Right hindlimb (tissue), 1 donor: ENCODE measurements at regions not wholly inside any gene's neighbourhood (a gene's known extent, or its start where the extent isn't known, plus 50 kb on each side); places are given as distances from the start of the nearest gene placed in this dataset.
"Not testable (repeated sequence)": the region's sequence is repeated elsewhere in the genome, so short reads cannot be mapped to it uniquely, and the experiment has no call there.

Source experiments
- DNase-seq: peaks from one replicate; pipeline ENCODE4 v3.0.0-alpha.2; 2018

- no peak for DNase-seq
These were observed 145.1 kb downstream of the TM2D1 start for GRCh38 chr1:61579802-61580201.

GRCh38 chr1:61572046-61572445 lies 152.9 kb downstream of the TM2D1 start:
- DNase-seq = no peak

GRCh38 chr1:61570191-61570590 lies 154.8 kb downstream of the TM2D1 start:
- DNase-seq = no peak

GRCh38 chr1:61569303-61569621 lies 155.7 kb downstream of the TM2D1 start:
- DNase-seq = no peak

GRCh38 chr1:61568460-61569302 lies 156.3 kb downstream of the TM2D1 start:
- no peak for DNase-seq

- DNase-seq = no peak
These were observed 158.8 kb downstream of the TM2D1 start for GRCh38 chr1:61566177-61566576.

DNA sequence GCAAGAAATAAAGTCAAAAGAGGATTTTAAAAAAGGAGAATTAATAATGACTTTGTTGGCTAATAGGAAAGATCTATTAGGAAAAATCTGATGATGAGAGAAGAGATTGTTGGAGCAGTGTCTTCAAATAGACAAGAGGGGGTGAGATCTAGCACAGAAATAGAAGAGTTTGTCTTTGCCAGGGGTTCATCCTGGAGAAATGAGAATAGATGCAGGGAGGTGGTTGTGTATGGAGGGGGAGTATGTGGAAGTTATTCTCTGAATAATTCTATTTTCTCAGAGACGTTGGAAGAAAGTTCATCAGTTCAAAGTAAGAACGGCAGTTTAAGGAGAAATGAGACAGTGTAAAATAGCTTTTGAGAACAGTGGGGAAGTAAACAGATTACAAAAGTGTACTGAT lies 161.3 kb downstream of the TM2D1 start:
- no peak for DNase-seq

GRCh38 chr1:61561666-61562065 lies 163.3 kb downstream of the TM2D1 start:
- DNase-seq = no peak

DNA sequence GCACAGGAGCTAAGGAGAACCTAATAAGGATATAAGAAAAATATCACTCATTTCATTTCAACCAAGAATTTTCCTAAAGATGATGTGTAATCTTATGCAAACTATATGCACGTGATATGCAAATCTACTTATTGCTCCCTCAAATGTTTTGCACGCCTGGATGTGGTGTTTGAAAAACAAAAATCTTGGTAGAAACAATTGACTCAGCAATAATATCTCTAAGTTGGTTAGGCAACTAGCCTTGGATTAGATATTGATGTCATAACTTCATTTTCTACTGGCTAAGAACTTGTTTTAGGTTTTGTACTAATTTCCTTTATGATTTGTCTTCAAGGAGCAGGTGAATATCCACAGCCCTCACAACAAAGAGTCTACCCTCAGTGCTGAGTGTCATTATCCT lies 164.6 kb downstream of the TM2D1 start:
- DNase-seq = no peak

DNA sequence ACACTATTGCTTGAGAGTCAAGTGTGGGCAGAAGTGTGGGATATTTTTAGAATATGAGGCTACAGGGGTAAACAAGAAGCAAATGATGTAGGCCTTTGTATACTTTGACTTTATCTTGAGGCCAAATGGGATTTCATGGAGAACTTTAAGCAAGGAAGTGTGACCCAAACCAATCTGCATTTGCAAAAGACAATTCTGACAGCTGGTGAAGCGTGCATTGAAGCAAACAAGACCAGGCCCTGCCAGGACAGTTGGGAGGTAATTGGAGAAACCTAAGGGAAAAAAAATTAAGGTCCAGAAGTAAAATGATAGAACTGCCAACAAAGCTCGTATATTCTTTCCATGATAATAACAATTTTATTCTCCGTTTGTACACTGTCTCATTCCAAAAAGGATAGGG lies 168.3 kb downstream of the TM2D1 start:
- no peak for DNase-seq

DNA sequence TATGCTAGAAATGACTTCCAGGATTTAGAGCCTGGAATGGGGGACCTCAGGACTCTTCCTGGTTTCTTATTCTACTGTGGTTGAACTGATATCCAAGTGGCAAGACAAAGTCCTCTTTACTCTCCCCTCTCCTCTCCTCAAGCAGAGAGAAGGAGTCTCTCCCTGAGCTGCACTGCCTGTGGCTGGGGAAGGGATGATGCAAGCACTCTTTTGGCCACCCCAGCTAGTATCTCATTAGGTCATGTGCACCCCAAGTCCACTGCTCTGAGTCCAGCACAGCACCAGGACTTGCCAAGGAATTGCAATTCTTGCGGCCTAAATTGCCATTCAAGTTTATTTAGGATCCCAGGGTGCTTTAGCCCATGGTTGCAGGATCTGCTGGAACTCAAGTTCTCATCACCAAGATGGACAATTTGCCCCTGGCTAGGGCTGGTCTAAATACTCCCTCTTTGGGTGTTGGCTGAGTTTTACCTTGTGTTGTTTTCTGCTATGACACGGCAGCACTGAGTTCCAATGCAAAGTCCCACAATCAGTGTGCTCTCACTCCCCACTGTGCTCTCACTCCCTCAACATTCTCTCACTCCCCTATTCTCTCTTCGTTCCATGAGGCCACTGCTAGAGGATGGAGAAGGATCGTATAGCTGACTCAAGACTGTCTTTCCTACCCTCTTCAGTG lies 172.2 kb downstream of the TM2D1 start:
- no peak for DNase-seq

- not testable (repeated sequence) for DNase-seq
These were observed 177.6 kb downstream of the TM2D1 start for GRCh38 chr1:61547302-61547701.

GRCh38 chr1:61544870-61545269 lies 180.1 kb downstream of the TM2D1 start:
- DNase-seq = not testable (repeated sequence)

DNA sequence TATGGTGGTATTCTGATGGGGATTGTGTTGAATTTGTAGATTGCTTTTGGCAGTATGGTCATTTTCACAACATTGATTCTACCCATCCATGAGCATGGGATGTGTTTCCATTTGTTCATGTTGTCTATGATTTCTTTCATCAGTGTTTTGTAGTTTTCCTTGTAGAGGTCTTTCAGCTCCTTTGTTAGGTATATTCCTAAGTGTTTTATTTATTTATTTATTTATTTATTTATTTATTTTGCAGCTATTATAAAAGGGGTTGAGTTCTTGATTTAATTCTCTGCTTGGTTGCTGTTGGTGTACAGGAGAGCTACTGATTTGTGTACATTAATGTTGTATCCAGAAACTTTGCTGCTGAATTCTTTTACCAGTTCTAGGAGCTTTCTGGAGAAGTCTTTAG lies 181.4 kb downstream of the TM2D1 start:
- DNase-seq = not testable (repeated sequence)

DNA sequence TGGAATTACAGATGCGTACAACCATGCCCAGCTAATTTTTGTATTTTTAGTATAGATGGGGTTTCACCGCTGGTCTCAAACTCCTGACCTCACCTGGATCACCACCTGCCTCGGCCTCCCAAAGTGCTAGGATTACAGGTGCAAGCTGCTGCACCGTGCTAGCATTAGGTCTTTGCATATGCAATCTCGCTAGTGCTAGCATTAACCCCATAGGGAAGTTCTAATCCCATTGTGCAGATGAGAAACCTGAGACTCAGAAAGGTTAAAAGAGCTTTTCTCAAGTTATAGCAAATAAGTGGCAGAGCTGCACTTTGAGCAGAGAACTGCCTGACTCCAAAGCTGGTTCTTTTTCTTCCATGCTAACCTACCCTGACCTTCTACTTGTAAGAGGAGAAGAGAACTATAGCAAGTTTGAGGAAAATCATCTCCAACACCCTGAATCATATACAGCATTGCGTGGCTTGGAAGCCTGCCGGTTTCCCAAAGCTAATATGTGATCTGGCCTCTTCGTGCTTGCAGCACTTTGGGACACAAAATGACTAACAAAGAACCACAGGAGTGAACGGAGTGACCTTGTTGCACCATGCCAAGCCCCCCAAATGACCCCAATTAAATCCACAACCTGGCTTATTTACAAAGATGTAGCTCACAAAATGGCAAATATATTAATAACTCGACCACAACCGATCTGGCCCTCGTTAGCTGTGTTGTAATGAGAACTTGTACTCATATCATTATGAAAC lies 185.1 kb downstream of the TM2D1 start:
- peak; percentile 45 for DNase-seq

- no peak for DNase-seq
These were observed 186.7 kb downstream of the TM2D1 start for GRCh38 chr1:61538228-61538627.

DNA sequence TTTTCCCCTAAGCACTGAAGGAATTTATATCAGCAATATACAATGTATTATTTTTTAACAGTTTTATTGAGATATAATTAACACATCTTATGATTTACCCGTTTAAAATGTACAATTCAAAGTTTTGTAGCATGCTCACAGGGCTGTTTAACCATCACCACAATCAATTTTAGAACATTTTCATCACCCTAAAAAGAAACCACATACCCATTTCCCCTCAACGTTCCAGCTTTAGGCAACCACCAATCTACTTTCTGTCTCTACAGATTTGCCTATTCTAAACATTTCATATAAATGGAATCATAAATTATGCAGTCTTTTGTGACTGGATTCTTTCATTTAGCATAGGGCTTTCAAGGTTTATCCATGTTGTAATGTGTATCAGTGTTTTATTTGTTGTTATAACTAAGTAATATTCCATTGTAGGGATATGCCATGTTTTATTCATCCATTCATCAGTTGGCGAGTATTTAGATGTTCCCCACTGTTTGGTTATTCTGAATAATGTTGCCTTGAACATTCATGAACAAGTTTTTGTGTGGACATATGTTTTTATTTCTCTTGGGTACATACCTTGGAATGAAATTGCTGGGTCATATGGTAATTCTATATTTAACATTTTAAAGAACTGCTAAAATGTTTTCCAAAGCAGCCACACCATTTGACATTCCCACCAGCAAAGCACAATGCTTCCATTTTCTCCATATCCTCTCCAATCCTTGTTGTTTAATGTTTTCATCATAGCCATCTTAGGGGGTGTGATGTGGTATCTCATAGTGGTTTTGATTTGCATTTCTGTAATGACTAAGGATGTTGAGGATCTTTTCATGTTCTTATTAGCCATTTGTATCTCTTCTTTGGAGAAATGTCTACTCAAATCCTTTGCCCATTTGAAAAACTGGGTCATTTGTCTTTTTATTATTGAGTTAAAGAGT lies 188.5 kb downstream of the TM2D1 start:
- DNase-seq = no peak

- no peak for DNase-seq
These were observed 190.1 kb downstream of the TM2D1 start for GRCh38 chr1:61534847-61535246.

DNA sequence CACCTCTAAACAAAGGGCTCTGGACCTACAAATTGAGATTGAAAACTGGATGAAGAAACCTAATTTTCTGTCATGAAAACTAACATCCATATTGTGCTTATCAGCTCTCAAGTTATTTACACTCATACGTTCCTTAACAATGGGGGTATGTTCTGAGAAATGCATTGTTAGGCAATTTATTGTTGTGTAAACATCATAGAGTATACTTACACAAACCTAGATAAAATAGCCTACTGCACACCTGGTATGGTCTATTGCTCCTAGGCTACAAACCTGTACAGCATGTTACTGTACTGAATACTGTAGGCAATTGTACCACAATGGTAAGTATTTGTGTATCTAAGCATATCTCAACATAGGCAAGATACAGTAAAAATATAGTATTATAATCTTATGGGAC lies 191.4 kb downstream of the TM2D1 start:
- no peak for DNase-seq

- DNase-seq = no peak
These were observed 193.2 kb downstream of the TM2D1 start for GRCh38 chr1:61531716-61532115.

- DNase-seq = no peak
These were observed 200.9 kb downstream of the TM2D1 start for GRCh38 chr1:61523893-61524605.

- no peak for DNase-seq
These were observed 201.7 kb downstream of the TM2D1 start for GRCh38 chr1:61523229-61523628.
